ENCODE measurements at regions not wholly inside any gene's neighbourhood (a gene's known extent, or its start where the extent isn't known, plus 50 kb on each side); places are given as distances from the start of the nearest gene placed in this dataset.

DNA sequence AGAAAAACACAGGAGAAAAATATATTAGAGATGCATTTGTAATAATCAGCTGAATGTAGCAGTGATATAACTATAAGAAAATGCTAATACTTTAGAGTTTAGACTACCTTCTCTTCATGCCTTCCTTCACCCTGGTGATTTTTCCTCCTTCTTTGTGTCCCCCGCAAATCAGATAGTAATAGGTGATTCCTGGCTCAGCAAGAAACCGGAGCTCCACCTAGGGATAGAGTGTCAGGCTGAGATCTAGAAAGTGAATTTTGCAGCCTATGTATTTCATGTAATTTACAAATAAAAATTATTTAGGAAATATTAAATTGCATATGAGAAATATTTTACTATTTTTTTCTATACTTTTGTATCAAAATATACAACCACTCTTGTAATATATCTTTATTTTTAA, 109.8 kb upstream of the ST8SIA4 start:
- peaks cover 0 to 7% (median under 1%) of the 10 kb centered on the region in 4 experiments; a peak in 2 of 7 replicates for H3K4me1 ChIP-seq (replicated peaks in 1 of 4; ENCODE audit: control insufficient read depth in 3 of 4, insufficient read depth in 4 of 4, low read length in 3 of 4)
- FAIRE-seq = no peak
- H2BK15ac ChIP-seq (ENCODE audit: low read length) = no peak overlapping the region
- H4K20me1 ChIP-seq (replicated peaks in 1 of 2; ENCODE audit: control insufficient read depth in 1 of 2, insufficient read depth in 2 of 2, low read length in 2 of 2) = no peaks in the 10 kb centered on the region
- no peak overlapping the region for H2BK120ac ChIP-seq (replicated peaks; ENCODE audit: low read depth, low read length)
- H2AK5ac ChIP-seq (ENCODE audit: low read depth, low read length) = no peak overlapping the region
- no peak overlapping the region for H3K23ac ChIP-seq (ENCODE audit: insufficient read length)
- no peak overlapping the region for H3K4ac ChIP-seq (replicated peaks; ENCODE audit: insufficient read length, low read depth, low read length)
- H3K27me3 ChIP-seq (replicated peaks in 1 of 4; ENCODE audit: control insufficient read depth in 3 of 4, extremely low read depth in 1 of 4, insufficient read depth in 3 of 4, low read length in 3 of 4) = no peaks in the 10 kb centered on the region
- H3K36me3 ChIP-seq (ENCODE audit: control insufficient read depth in 2 of 4, insufficient read depth in 4 of 4, low read length in 3 of 4) = no peaks in the 10 kb centered on the region
- no peak overlapping the region for H3K18ac ChIP-seq (ENCODE audit: extremely low read depth, low read length)
- H3K79me2 ChIP-seq (ENCODE audit: control insufficient read depth in 1 of 2, insufficient read depth in 2 of 2, low read length in 2 of 2) = no peaks in the 10 kb centered on the region
- no peaks in the 10 kb centered on the region for H3K79me1 ChIP-seq (ENCODE audit: low read depth, low read length)
- H4K5ac ChIP-seq (ENCODE audit: insufficient read length, low read depth, low read length) = no peak overlapping the region
- DNase-seq (ENCODE audit: low read depth in 1 of 2, low spot score in 2 of 2) = no peak
- no peak overlapping the region for H4K91ac ChIP-seq (replicated peaks; ENCODE audit: insufficient read length, low read length)
- no peaks in the 10 kb centered on the region; the same call in 1 of the 2 replicates for H3K23me2 ChIP-seq (ENCODE audit: low read depth, low read length)
- H3K27ac ChIP-seq (ENCODE audit: low read depth, low read length) = no peak overlapping the region
- H3K56ac ChIP-seq (replicated peaks; ENCODE audit: insufficient read length, low read depth, low read length) = no peak overlapping the region
- H2BK12ac ChIP-seq (ENCODE audit: low read depth, low read length) = no peak overlapping the region
- POLR2A ChIA-PET (ENCODE audit: partially characterized antibody) = no interaction called here
- H3K4me2 ChIP-seq (ENCODE audit: insufficient read depth in 1 of 2, low read depth in 2 of 2, low read length in 2 of 2) = no peak overlapping the region
- H4K8ac ChIP-seq (ENCODE audit: extremely low read depth, insufficient read depth, low read length) = no peak overlapping the region
- H3K9ac ChIP-seq (replicated peaks in 1 of 4; ENCODE audit: extremely low read depth in 1 of 4, low read depth in 3 of 4, low read length in 3 of 4) = no peak overlapping the region
- no peak overlapping the region for H2BK20ac ChIP-seq (ENCODE audit: low read length)
- no peaks in the 10 kb centered on the region for H3K9me3 ChIP-seq (ENCODE audit: insufficient read depth in 2 of 2, low read depth in 1 of 2, low read length in 1 of 2)
- H2AFZ ChIP-seq (ENCODE audit: low read length) = no peak overlapping the region
- no peak overlapping the region for H3K14ac ChIP-seq (ENCODE audit: insufficient read length)
- no peak overlapping the region for H3K4me3 ChIP-seq (ENCODE audit: extremely low read depth in 1 of 4, insufficient read depth in 2 of 4, low read depth in 3 of 4, low read length in 4 of 4)
- H2BK5ac ChIP-seq (ENCODE audit: low read depth, low read length) = no peak overlapping the region
- TF ChIP-seq, protein P1, sequence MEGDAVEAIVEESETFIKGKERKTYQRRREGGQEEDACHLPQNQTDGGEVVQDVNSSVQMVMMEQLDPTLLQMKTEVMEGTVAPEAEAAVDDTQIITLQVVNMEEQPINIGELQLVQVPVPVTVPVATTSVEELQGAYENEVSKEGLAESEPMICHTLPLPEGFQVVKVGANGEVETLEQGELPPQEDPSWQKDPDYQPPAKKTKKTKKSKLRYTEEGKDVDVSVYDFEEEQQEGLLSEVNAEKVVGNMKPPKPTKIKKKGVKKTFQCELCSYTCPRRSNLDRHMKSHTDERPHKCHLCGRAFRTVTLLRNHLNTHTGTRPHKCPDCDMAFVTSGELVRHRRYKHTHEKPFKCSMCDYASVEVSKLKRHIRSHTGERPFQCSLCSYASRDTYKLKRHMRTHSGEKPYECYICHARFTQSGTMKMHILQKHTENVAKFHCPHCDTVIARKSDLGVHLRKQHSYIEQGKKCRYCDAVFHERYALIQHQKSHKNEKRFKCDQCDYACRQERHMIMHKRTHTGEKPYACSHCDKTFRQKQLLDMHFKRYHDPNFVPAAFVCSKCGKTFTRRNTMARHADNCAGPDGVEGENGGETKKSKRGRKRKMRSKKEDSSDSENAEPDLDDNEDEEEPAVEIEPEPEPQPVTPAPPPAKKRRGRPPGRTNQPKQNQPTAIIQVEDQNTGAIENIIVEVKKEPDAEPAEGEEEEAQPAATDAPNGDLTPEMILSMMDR (IDR thresholded peaks at IDR 0.05; ENCODE audit: control extremely low read depth in 1 of 3, insufficient read depth in 1 of 3, low read depth in 1 of 3, low read length in 3 of 3) = peak in 2 of 3 experiments; percentile 11 to 21; a peak in 2 of 4 replicates
- TF ChIP-seq YY1 (IDR thresholded peaks at IDR 0.05; ENCODE audit: low read depth, low read length) (no peak), RAD21 (IDR thresholded peaks at IDR 0.05 in 1 of 2, conservative IDR thresholded peaks at IDR 0.05 in 1 of 2; ENCODE audit: low read depth in 2 of 2, low read length in 2 of 2) (peak; percentile 55 to 64)
- CTCF ChIA-PET (ENCODE audit: partially characterized antibody) = interaction anchor here (1.1 kb wide), 1 partner anchor 112 kb away, joined by 3 read pairs; no protein-coding TSS in a partner anchor
- WGBS, 2 experiments (ENCODE audit: extremely low coverage in 1 of 2, insufficient coverage in 1 of 2, insufficient read length in 1 of 2, insufficient replicate concordance in 2 of 2, low coverage in 1 of 2, low lambda C conversion rate in 2 of 2, missing lambda C conversion rate in 1 of 2) = 77% methylated on average over 2 of the region's 2 CpGs; no CpG with 5 or more reads in 1 of the 2 experiments

All from H1 (cell line).